GM18873 (cell line): ENCODE measurements at regions not wholly inside any gene's neighbourhood (a gene's known extent, or its start where the extent isn't known, plus 50 kb on each side); places are given as distances from the start of the nearest gene placed in this dataset.
"Not testable (repeated sequence)": the region's sequence is repeated elsewhere in the genome, so short reads cannot be mapped to it uniquely, and the experiment has no call there.

Source experiments
- ATAC-seq: cut with Tn5 transposase; IDR thresholded peaks from one replicate; pipeline ENCODE4 v1.9.1; 2021; ENCODE audit warnings: mild to moderate bottlenecking, moderate library complexity, moderate number of reproducible peaks; ENCODE audit not compliant: unreplicated experiment, low FRiP score

GRCh38 chr13:79898996-79899395, 418.0 kb downstream of the NDFIP2 start:
- ATAC-seq, result no peak

GRCh38 chr13:79898202-79898826, 417.4 kb downstream of the NDFIP2 start:
- ATAC-seq, result no peak

DNA sequence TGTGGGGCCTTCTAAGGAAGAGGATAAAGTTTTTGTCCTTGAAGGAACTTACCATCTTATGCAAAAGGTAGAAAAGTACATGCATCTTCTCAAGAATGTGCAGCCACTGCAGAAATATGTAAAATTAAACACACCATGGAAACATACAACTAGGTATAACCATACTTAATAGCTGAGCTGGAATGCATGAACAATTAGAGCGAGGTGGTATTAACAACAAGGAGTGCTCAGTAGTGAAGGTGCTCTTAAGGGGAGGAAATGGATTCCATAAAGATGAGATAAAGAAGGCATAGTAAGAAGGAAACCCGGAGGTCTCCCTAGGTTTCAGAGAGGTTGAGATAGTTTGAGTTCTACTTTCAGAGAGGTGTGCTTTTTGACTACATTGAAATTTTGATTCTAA, 415.9 kb downstream of the NDFIP2 start:
- no peak for ATAC-seq

DNA sequence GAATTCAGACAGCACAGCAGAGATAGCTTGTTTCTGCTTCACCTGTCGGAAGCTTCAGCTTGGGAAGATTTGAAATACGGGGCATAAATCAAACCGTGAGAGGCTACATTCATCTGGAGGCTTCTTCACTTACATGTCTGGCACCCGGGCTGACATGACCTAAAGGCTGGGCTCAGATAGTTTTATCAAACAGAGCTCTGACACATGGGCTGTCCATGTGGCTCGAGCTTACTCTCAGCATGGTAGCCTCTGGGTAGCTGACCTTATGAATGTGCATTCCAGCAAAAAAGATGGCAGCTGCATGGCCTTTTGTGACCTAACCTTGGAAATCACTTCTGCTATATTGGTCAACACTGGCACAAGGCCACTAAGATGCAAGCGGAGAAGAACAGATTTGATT, 414.5 kb downstream of the NDFIP2 start:
- ATAC-seq, result no peak

DNA sequence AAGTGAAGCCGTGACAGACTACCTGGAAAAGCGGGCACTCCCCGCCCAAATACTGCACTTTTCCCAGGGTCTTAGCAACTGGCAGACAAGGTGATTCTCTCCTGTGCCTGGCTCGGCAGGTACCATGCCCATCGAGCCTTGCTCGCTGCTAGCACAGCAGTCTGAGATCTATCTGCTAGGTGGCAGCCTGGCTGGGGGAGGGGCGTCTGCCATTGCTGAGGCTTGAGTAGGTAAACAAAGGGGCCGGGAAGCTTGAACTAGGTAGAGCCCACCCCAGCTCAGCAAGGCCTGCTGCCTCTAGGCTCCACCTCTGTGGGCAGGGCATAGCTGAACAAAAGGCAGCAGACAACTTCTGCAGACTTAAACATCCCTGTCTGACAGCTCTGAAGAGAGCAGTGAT, 406.3 kb downstream of the NDFIP2 start:
- ATAC-seq, result not testable (repeated sequence)

GRCh38 chr13:79886601-79887000, 405.6 kb downstream of the NDFIP2 start:
- ATAC-seq, result no peak

DNA sequence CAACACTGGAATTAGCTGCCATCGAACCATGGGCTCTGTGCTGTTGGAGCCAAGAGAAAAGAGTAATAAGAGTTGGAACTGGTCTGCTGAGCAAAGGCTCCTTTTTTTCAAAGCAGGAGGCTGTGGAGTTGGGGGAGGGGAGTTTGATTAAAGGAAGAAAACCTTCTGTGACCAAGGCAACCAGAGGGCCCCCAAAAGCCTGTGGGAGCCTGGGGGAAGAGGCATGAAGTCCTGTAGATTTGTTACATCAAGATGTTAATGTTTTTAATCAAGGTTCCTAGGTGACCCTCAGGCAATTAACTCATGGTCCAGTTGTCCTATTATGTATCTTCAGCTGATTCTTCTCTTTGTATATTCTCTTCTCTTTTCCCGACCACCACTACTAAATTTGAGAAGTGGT, 403.9 kb downstream of the NDFIP2 start:
- ATAC-seq, result no peak

GRCh38 chr13:79883216-79883615, 402.3 kb downstream of the NDFIP2 start:
- no peak for ATAC-seq

DNA sequence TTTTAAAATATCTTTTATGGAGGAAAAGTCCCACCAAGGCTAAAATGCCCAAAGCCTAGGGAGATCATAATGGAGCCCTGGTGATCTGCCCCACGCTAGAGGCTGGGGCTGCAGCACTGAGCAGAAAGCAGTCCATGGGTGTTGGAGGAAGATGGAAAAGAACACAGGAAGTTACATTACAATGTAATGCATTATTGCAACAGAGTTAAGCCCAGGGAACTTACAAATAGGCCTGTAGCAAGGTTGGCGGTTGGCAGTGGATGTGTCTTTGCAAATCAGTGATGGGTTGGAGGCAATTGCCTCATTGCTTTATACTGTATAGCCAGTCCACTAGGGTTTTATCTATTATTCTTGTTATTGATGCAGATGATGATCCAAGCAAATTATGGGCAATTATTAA, 399.9 kb downstream of the NDFIP2 start:
- no peak for ATAC-seq

- ATAC-seq, result no peak
These were observed 393.7 kb downstream of the NDFIP2 start for GRCh38 chr13:79874396-79875360.

- ATAC-seq, result no peak
These were observed 390.6 kb downstream of the NDFIP2 start for GRCh38 chr13:79871594-79871993.

DNA sequence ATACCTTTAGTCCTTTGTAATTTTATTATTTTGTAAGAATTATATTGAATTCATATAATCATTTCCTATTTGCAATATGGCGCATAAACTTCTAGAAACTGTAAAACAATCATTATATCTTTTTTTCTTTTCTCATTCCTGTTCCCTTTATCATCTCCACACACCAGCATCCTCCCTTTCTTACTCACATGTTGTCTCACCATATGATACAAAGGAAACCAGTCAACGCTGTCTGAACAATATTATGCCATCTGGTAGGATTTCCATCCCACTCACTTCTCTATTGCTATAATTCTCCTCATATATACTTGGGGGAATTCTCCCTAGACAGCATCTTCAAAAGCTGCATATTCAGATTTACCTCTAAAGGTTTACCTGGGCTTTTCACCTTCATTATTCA, 389.8 kb downstream of the NDFIP2 start:
- ATAC-seq, result no peak

DNA sequence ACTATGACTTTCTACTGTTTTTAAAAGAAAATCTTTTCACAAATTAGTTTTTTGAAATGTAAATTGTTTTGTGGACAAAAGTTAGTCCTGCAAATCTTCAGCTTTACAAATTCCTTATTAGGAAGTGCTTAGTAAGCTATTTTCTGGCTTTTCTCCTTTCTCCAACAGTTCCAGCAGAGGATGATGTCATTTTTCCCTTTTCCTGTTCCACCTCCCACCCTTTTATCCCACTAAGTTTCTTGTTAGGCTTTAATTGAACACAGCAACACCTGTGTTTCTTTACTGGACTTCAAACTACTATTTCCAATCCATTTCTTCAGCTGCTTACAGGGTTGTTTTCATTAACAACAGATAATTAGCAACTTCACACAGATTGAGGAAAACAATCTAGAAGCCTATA, 389.2 kb downstream of the NDFIP2 start:
- no peak for ATAC-seq

GRCh38 chr13:79869326-79869725, 388.4 kb downstream of the NDFIP2 start:
- no peak for ATAC-seq

- no peak for ATAC-seq
These were observed 386.3 kb downstream of the NDFIP2 start for GRCh38 chr13:79867254-79867653.

- ATAC-seq, result no peak
These were observed 385.5 kb downstream of the NDFIP2 start for GRCh38 chr13:79866436-79866835.

- ATAC-seq, result no peak
These were observed 381.6 kb downstream of the NDFIP2 start for GRCh38 chr13:79862515-79862914.

- no peak for ATAC-seq
These were observed 380.8 kb downstream of the NDFIP2 start for GRCh38 chr13:79861731-79862130.

- ATAC-seq, result no peak
These were observed 379.8 kb downstream of the NDFIP2 start for GRCh38 chr13:79860791-79861190.

DNA sequence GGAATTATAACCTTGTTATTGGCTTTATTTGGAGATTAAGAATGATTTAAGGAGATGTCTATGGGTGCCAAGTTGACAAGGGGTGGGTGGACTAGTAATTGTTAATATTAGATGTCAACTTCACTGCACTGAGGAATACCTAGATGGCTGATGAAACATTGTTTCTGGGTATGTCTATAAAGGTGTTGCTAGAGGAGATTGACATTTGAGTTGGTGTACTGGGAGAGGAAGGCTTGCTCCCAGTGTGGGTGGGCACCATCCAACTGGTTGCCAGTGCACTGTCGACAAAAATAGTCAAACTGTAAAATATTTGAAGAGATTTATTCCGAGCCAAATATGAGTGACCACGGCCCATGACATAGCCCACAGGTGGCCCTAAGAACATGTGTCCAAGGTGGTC, 378.8 kb downstream of the NDFIP2 start:
- no peak for ATAC-seq

GRCh38 chr13:79853251-79853650, 372.3 kb downstream of the NDFIP2 start:
- ATAC-seq, result no peak

GRCh38 chr13:79851318-79851717, 370.4 kb downstream of the NDFIP2 start:
- ATAC-seq, result no peak
